ENCODE measurements at regions not wholly inside any gene's neighbourhood (a gene's known extent, or its start where the extent isn't known, plus 50 kb on each side); places are given as distances from the start of the nearest gene placed in this dataset.

DNA sequence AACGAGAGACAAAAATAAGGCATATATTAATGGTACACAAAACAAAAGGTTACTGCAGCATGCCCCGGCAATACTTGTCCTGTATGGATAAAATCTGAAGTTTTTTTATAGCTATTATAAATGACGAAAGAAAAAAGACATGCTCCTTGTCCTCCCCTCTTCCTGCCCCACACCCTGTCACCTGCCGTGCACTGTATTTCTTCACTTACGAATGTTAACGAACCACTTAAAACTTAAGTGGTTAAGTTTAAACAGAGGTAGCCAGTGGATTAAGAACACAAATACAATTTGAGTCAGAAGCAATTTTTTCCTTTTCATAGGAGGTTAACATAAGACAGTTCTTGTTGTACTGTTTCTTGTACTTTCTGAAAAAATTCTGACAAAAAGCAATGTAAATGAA, 799.1 kb upstream of the NECTIN3 start:
- Histone ChIP-seq H3K9me3 (ENCODE audit: control extremely low read depth in 1 of 5, control insufficient read depth in 4 of 5, insufficient read depth in 2 of 5, low read depth in 1 of 5, low read length in 4 of 5) (no peaks in the 10 kb centered on the region), H3K4me3 (ENCODE audit: control insufficient read depth in 1 of 7, extremely low read depth in 1 of 7, insufficient read depth in 4 of 7, low read depth in 2 of 7, low read length in 6 of 7) (no peak overlapping the region), H3K4me1 (ENCODE audit: control extremely low read depth in 1 of 4, control insufficient read depth in 4 of 4, insufficient read depth in 4 of 4, low read length in 3 of 4) (peaks cover 3 to 8% (median 8%) of the 10 kb centered on the region in 4 experiments), H3K36me3 (ENCODE audit: control insufficient read depth in 4 of 4, insufficient read depth in 4 of 4, low read length in 3 of 4) (no peaks in the 10 kb centered on the region), H3K27ac (ENCODE audit: insufficient read depth in 1 of 2, low read depth in 1 of 2, low read length in 2 of 2, poor library complexity in 1 of 2, severe bottlenecking in 2 of 2) (no peak overlapping the region), H3K27me3 (replicated peaks in 2 of 5; ENCODE audit: control insufficient read depth in 4 of 5, insufficient read depth in 5 of 5, low read length in 4 of 5) (no peaks in the 10 kb centered on the region)
- no peak for DNase-seq
- POLR2A ChIA-PET = no interaction called here
- WGBS (ENCODE audit: insufficient coverage) = no CpG with 5 or more reads among the region's 6 CpGs
- CTCF ChIA-PET = no interaction called here

GRCh38 chr3:110291886-110292501, 779.6 kb upstream of the NECTIN3 start:
- no CpG with 5 or more reads among the region's 1 CpG for WGBS (ENCODE audit: insufficient coverage)
- no peak overlapping the region for H3K4me3 ChIP-seq (ENCODE audit: control insufficient read depth in 1 of 7, extremely low read depth in 1 of 7, insufficient read depth in 4 of 7, low read depth in 2 of 7, low read length in 6 of 7)
- no peaks in the 10 kb centered on the region for H3K4me1 ChIP-seq (ENCODE audit: control extremely low read depth in 1 of 4, control insufficient read depth in 4 of 4, insufficient read depth in 4 of 4, low read length in 3 of 4)
- H3K36me3 ChIP-seq (ENCODE audit: control insufficient read depth in 4 of 4, insufficient read depth in 4 of 4, low read length in 3 of 4) = no peaks in the 10 kb centered on the region
- DNase-seq = no peak
- ChIA-PET CTCF (no interaction called here), POLR2A (no interaction called here)
- no peaks in the 10 kb centered on the region for H3K27me3 ChIP-seq (replicated peaks in 2 of 5; ENCODE audit: control insufficient read depth in 4 of 5, insufficient read depth in 5 of 5, low read length in 4 of 5)
- peaks cover 0 to 10% (median 0%) of the 10 kb centered on the region in 5 experiments for H3K9me3 ChIP-seq (ENCODE audit: control extremely low read depth in 1 of 5, control insufficient read depth in 4 of 5, insufficient read depth in 2 of 5, low read depth in 1 of 5, low read length in 4 of 5)
- no peak overlapping the region for H3K27ac ChIP-seq (ENCODE audit: insufficient read depth in 1 of 2, low read depth in 1 of 2, low read length in 2 of 2, poor library complexity in 1 of 2, severe bottlenecking in 2 of 2)

GRCh38 chr3:110293660-110294059, 778.0 kb upstream of the NECTIN3 start:
- no peak for DNase-seq
- no peaks in the 10 kb centered on the region for H3K27me3 ChIP-seq (replicated peaks in 2 of 5; ENCODE audit: control insufficient read depth in 4 of 5, insufficient read depth in 5 of 5, low read length in 4 of 5)
- POLR2A ChIA-PET = no interaction called here
- no peaks in the 10 kb centered on the region for H3K36me3 ChIP-seq (ENCODE audit: control insufficient read depth in 4 of 4, insufficient read depth in 4 of 4, low read length in 3 of 4)
- H3K27ac ChIP-seq (ENCODE audit: insufficient read depth in 1 of 2, low read depth in 1 of 2, low read length in 2 of 2, poor library complexity in 1 of 2, severe bottlenecking in 2 of 2) = no peak overlapping the region
- CTCF ChIA-PET = no interaction called here
- H3K4me1 ChIP-seq (ENCODE audit: control extremely low read depth in 1 of 4, control insufficient read depth in 4 of 4, insufficient read depth in 4 of 4, low read length in 3 of 4) = no peaks in the 10 kb centered on the region
- H3K9me3 ChIP-seq (ENCODE audit: control extremely low read depth in 1 of 5, control insufficient read depth in 4 of 5, insufficient read depth in 2 of 5, low read depth in 1 of 5, low read length in 4 of 5) = peaks cover 0 to 8% (median 0%) of the 10 kb centered on the region in 5 experiments
- no peak overlapping the region for H3K4me3 ChIP-seq (ENCODE audit: control insufficient read depth in 1 of 7, extremely low read depth in 1 of 7, insufficient read depth in 4 of 7, low read depth in 2 of 7, low read length in 6 of 7)

- POLR2A ChIA-PET = no interaction called here
- no CpG with 5 or more reads among the region's 1 CpG for WGBS (ENCODE audit: insufficient coverage)
- Histone ChIP-seq H3K27me3 (replicated peaks in 2 of 5; ENCODE audit: control insufficient read depth in 4 of 5, insufficient read depth in 5 of 5, low read length in 4 of 5) (no peaks in the 10 kb centered on the region), H3K27ac (ENCODE audit: insufficient read depth in 1 of 2, low read depth in 1 of 2, low read length in 2 of 2, poor library complexity in 1 of 2, severe bottlenecking in 2 of 2) (no peak overlapping the region), H3K36me3 (ENCODE audit: control insufficient read depth in 4 of 4, insufficient read depth in 4 of 4, low read length in 3 of 4) (no peaks in the 10 kb centered on the region), H3K4me1 (ENCODE audit: control extremely low read depth in 1 of 4, control insufficient read depth in 4 of 4, insufficient read depth in 4 of 4, low read length in 3 of 4) (no peaks in the 10 kb centered on the region), H3K4me3 (ENCODE audit: control insufficient read depth in 1 of 7, extremely low read depth in 1 of 7, insufficient read depth in 4 of 7, low read depth in 2 of 7, low read length in 6 of 7) (no peak overlapping the region), H3K9me3 (ENCODE audit: control extremely low read depth in 1 of 5, control insufficient read depth in 4 of 5, insufficient read depth in 2 of 5, low read depth in 1 of 5, low read length in 4 of 5) (peaks cover 0 to 8% (median 0%) of the 10 kb centered on the region in 5 experiments)
- DNase-seq = no peak
- CTCF ChIA-PET = no interaction called here
Measured at GRCh38 chr3:110296885-110297284, 774.7 kb upstream of the NECTIN3 start.

DNA sequence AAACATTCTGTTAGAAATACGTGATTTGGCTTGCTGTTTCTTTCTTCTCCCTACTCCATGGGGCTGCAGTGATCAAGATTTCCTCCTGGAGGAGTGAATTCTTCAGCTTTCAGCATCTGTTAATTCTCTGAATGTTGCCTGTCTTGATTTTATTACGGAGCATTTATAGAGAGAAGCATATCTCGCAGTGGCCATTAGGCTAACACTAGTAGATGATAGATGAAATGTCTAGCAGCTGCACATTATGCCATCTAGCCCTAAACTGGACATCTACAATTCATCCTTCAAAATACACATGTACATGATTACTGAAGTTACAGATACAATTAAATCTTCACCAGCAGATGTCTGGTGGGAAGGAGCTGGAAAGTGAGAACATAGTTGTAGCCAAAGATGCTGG, 769.8 kb upstream of the NECTIN3 start:
- CTCF ChIA-PET = interaction anchor here (1.1 kb wide), 1 partner anchor 13 kb away, joined by 5 read pairs; no protein-coding TSS in a partner anchor
- 100% methylated on average over 2 of the region's 3 CpGs for WGBS (ENCODE audit: insufficient coverage)

DNA sequence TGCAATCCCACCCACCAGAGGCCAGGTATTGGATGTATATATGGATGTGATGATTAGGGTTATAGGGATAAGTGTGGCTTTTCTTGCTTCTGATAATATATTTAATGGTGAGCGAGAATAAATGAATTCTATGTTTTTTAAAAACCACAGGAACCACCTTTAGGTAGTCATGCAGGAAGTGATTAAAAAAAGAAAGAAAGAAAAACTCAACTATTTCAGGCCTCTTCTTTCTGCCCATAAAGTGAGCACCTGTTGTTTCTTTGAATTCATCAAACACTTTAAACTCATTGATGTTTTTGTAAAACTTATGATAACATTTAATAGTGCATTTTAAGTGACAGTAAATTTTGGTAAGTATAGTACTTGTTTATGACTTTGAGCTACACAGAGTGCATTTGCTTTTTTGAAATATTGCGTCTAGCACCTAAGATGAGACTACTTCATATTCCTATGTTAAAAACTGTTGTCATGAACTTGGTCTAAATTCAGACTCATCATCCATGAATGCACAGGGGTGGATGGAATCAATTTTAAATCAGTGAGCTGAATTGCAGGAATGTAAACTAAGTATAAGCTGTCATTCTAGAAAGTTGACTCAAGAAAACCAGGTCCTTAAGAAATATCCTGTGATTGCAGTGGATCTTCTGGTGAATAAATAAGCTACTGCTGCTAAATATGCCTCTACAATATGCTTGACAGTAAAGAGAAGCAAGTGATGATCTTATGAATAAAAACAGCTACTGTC, 764.4 kb upstream of the NECTIN3 start:
- Histone ChIP-seq H3K4me1 (ENCODE audit: control extremely low read depth in 1 of 4, control insufficient read depth in 4 of 4, insufficient read depth in 4 of 4, low read length in 3 of 4) (peaks cover 0 to 5% (median 0%) of the 10 kb centered on the region in 4 experiments), H3K36me3 (ENCODE audit: control insufficient read depth in 4 of 4, insufficient read depth in 4 of 4, low read length in 3 of 4) (no peaks in the 10 kb centered on the region), H3K4me3 (ENCODE audit: control insufficient read depth in 1 of 7, extremely low read depth in 1 of 7, insufficient read depth in 4 of 7, low read depth in 2 of 7, low read length in 6 of 7) (no peak overlapping the region), H3K27me3 (replicated peaks in 2 of 5; ENCODE audit: control insufficient read depth in 4 of 5, insufficient read depth in 5 of 5, low read length in 4 of 5) (no peaks in the 10 kb centered on the region), H3K9me3 (ENCODE audit: control extremely low read depth in 1 of 5, control insufficient read depth in 4 of 5, insufficient read depth in 2 of 5, low read depth in 1 of 5, low read length in 4 of 5) (no peaks in the 10 kb centered on the region), H3K27ac (ENCODE audit: insufficient read depth in 1 of 2, low read depth in 1 of 2, low read length in 2 of 2, poor library complexity in 1 of 2, severe bottlenecking in 2 of 2) (no peak overlapping the region)
- POLR2A ChIA-PET = no interaction called here
- DNase-seq = no peak
- CTCF ChIA-PET = interaction anchor here (1.7 kb wide), 1 partner anchor 10 kb away, joined by 4 read pairs; no protein-coding TSS in a partner anchor
- WGBS (ENCODE audit: insufficient coverage) = no CpG with 5 or more reads among the region's 2 CpGs

More for the DNA sequence above, 769.8 kb upstream of the NECTIN3 start:
- Histone ChIP-seq H3K27me3 (replicated peaks in 2 of 5; ENCODE audit: control insufficient read depth in 4 of 5, insufficient read depth in 5 of 5, low read length in 4 of 5) (no peaks in the 10 kb centered on the region), H3K9me3 (ENCODE audit: control extremely low read depth in 1 of 5, control insufficient read depth in 4 of 5, insufficient read depth in 2 of 5, low read depth in 1 of 5, low read length in 4 of 5) (no peaks in the 10 kb centered on the region), H3K27ac (ENCODE audit: insufficient read depth in 1 of 2, low read depth in 1 of 2, low read length in 2 of 2, poor library complexity in 1 of 2, severe bottlenecking in 2 of 2) (no peak overlapping the region), H3K4me1 (ENCODE audit: control extremely low read depth in 1 of 4, control insufficient read depth in 4 of 4, insufficient read depth in 4 of 4, low read length in 3 of 4) (no peaks in the 10 kb centered on the region), H3K4me3 (ENCODE audit: control insufficient read depth in 1 of 7, extremely low read depth in 1 of 7, insufficient read depth in 4 of 7, low read depth in 2 of 7, low read length in 6 of 7) (no peak overlapping the region), H3K36me3 (ENCODE audit: control insufficient read depth in 4 of 4, insufficient read depth in 4 of 4, low read length in 3 of 4) (no peaks in the 10 kb centered on the region)
- POLR2A ChIA-PET = no interaction called here
- no peak for DNase-seq

DNA sequence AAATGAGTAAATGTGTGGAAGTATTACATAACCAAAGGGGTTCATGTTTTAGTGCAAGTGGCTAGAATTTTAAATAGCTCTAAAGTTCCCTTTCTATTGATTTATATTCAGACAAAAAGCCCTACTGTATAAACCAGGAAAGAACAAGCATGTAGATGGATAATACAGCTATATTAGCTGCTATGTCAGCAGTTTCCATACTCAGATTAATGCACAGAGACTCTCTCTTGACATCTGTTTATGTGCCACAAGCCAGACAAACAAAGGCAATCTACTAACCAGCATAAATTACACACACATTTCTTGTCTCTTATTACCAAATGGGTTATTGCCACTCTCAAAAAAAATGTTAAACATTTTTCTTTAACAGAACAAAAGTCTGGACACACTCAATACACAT, 760.1 kb upstream of the NECTIN3 start:
- ChIA-PET POLR2A (no interaction called here), CTCF (interaction anchor here (1.0 kb wide), 1 partner anchor 11 kb away, joined by 3 read pairs; no protein-coding TSS in a partner anchor)
- no peaks in the 10 kb centered on the region for H3K36me3 ChIP-seq (ENCODE audit: control insufficient read depth in 4 of 4, insufficient read depth in 4 of 4, low read length in 3 of 4)
- H3K9me3 ChIP-seq (ENCODE audit: control extremely low read depth in 1 of 5, control insufficient read depth in 4 of 5, insufficient read depth in 2 of 5, low read depth in 1 of 5, low read length in 4 of 5) = no peaks in the 10 kb centered on the region
- H3K27ac ChIP-seq (ENCODE audit: insufficient read depth in 1 of 2, low read depth in 1 of 2, low read length in 2 of 2, poor library complexity in 1 of 2, severe bottlenecking in 2 of 2) = no peak overlapping the region
- no peak for DNase-seq
- peaks cover 0 to 5% (median 0%) of the 10 kb centered on the region in 4 experiments for H3K4me1 ChIP-seq (ENCODE audit: control extremely low read depth in 1 of 4, control insufficient read depth in 4 of 4, insufficient read depth in 4 of 4, low read length in 3 of 4)
- no peak overlapping the region for H3K4me3 ChIP-seq (ENCODE audit: control insufficient read depth in 1 of 7, extremely low read depth in 1 of 7, insufficient read depth in 4 of 7, low read depth in 2 of 7, low read length in 6 of 7)
- H3K27me3 ChIP-seq (replicated peaks in 2 of 5; ENCODE audit: control insufficient read depth in 4 of 5, insufficient read depth in 5 of 5, low read length in 4 of 5) = no peaks in the 10 kb centered on the region

Measured in common myeloid progenitor, CD34-positive (primary cell).